GM12865 (cell line): ENCODE measurements at regions not wholly inside any gene's neighbourhood (a gene's known extent, or its start where the extent isn't known, plus 50 kb on each side); places are given as distances from the start of the nearest gene placed in this dataset.

Source experiments
- DNase-seq: peaks from one replicate; pipeline ENCODE4 v3.0.0; 2010; ENCODE audit warnings: low read depth
- H3K4me3 ChIP-seq: 2 replicates; pipeline ENCODE4 v1.5.1; 2011; ENCODE audit warnings: mild to moderate bottlenecking, low read depth, low read length, control low read depth
- TF ChIP-seq, protein P1 (sequence below): IDR thresholded peaks from 2 replicates; pipeline ENCODE4 v1.5.1; 2011; ENCODE audit warnings: low read length, control low read depth, low read depth, inconsistent platforms; ENCODE audit not compliant: insufficient read depth; ENCODE audit errors: missing control alignments

DNA sequence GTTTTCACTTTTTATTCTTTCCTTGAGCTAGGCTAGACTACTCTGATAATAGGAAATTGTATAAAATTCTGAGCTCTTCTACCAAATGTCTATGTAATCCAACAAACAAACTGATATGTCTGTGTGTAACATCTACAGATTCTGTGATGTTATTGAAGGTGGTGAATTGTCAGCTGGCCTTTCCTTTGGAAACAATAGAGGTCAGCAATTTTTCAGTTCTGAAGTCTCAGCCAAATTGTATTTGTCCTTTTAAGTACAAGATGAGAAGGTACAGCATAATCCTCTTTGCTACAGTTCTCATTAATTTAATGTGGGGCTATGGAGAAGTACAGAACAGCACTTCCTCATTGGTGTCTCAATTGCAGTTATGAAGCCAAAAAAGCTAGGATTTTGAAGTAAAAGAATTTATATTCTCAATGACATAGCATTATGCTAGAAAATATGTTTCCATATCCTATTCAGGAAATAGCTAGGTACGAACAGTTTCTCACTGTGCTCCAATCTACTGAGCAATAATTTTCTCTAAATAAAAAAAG is 198.0 kb downstream of the HINT1 start:
- TF ChIP-seq, protein P1, sequence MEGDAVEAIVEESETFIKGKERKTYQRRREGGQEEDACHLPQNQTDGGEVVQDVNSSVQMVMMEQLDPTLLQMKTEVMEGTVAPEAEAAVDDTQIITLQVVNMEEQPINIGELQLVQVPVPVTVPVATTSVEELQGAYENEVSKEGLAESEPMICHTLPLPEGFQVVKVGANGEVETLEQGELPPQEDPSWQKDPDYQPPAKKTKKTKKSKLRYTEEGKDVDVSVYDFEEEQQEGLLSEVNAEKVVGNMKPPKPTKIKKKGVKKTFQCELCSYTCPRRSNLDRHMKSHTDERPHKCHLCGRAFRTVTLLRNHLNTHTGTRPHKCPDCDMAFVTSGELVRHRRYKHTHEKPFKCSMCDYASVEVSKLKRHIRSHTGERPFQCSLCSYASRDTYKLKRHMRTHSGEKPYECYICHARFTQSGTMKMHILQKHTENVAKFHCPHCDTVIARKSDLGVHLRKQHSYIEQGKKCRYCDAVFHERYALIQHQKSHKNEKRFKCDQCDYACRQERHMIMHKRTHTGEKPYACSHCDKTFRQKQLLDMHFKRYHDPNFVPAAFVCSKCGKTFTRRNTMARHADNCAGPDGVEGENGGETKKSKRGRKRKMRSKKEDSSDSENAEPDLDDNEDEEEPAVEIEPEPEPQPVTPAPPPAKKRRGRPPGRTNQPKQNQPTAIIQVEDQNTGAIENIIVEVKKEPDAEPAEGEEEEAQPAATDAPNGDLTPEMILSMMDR, result no peak
- H3K4me3 ChIP-seq, result no peak overlapping the region
- DNase-seq, result no peak

GRCh38 chr5:130965920-130966319 is 199.1 kb downstream of the HINT1 start:
- TF ChIP-seq, protein P1, result no peak
- H3K4me3 ChIP-seq, result no peak overlapping the region
- DNase-seq, result no peak

DNA sequence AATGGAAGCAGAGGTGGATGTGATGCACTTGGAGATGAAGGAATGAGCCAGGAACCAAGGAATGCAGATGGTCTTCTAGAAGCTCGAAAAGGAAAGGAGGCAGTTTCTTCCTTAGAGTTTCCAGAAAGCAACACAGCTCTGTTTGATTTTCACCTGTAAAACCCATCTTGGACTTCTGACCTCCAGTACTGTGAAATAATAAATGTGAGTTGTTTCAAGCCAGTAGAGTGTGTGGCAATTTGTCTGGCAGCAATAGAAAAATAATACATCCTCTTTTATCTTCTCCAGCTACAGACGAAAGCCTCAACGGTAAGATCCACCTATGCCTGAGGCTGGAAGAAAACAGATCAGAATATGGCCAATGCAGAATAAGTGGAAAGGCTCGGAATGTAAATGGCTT is 199.7 kb downstream of the HINT1 start:
- TF ChIP-seq, protein P1, result no peak
- DNase-seq, result no peak
- H3K4me3 ChIP-seq, result no peak overlapping the region

GRCh38 chr5:130964231-130965202 is 200.5 kb downstream of the HINT1 start:
- no peak overlapping the region for H3K4me3 ChIP-seq
- TF ChIP-seq, protein P1, result no peak
- DNase-seq, result no peak

- no peak overlapping the region for H3K4me3 ChIP-seq
- TF ChIP-seq, protein P1, result no peak
- no peak for DNase-seq
Measured at GRCh38 chr5:130963798-130964197, 201.3 kb downstream of the HINT1 start.

- no peak for DNase-seq
- TF ChIP-seq, protein P1, result no peak
- H3K4me3 ChIP-seq, result no peak overlapping the region
Measured at GRCh38 chr5:130957151-130957550, 207.9 kb downstream of the HINT1 start.

DNA sequence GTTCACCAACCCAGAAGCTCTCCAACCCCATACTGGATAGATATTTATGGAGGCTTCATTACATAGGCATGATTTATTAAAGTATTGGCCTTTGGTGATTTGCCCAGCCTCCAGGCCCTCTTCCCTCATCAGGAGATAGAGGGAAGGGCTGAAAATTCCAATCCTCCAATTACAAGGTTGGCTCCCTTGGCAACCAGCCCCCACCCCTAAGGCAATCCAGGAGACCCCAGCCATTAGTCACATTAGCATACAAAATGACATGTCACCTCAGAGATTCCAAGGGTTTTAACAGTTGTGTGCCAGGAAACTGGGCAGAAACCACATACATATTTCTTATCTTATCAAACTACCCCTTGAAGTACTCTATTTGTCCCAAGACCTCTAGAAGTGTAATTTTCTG is 210.0 kb downstream of the HINT1 start:
- TF ChIP-seq, protein P1, result no peak

More for the DNA sequence above, 210.0 kb downstream of the HINT1 start:
- no peak for DNase-seq
- H3K4me3 ChIP-seq, result no peak overlapping the region
